Esophagus squamous epithelium (tissue), 5 donors: ENCODE measurements at regions not wholly inside any gene's neighbourhood (a gene's known extent, or its start where the extent isn't known, plus 50 kb on each side); places are given as distances from the start of the nearest gene placed in this dataset.

Experiments used
- DNase-seq: peaks from one replicate; lab custom pipeline; 2025; lab: John Stamatoyannopoulos, UW
- H3K27ac ChIP-seq, 4 donors: fragments of 200-600 bp; sonication (generic); one replicate each; pipeline ENCODE4 v1.5.1; 2016 to 2019; ENCODE audit warnings: mild to moderate bottlenecking in 1 of 4
- H3K27me3 ChIP-seq, 4 donors: fragments of 200-600 bp; sonication (generic); 1 replicate in 3 of 4; 2 replicates in 1 of 4; pipeline versions ENCODE4 v1.5.1 to v1.6.0; 2017 to 2021; ENCODE audit warnings: antibody characterized with exemption in 1 of 4
- H3K36me3 ChIP-seq, 3 donors: fragments of 200-600 bp; sonication (generic); one replicate each; pipeline ENCODE4 v1.5.1; 2016 to 2019
- H3K4me1 ChIP-seq, 3 donors: fragments of 200-600 bp; sonication (generic); one replicate each; pipeline ENCODE4 v1.5.1; 2017 to 2019
- H3K4me3 ChIP-seq, 4 donors: fragments of 200-600 bp; sonication (generic); 1 replicate in 3 of 4; 2 replicates in 1 of 4; pipeline ENCODE4 v1.5.1; 2016 to 2019; ENCODE audit warnings: mild to moderate bottlenecking in 2 of 4, moderate library complexity in 1 of 4
- H3K9me3 ChIP-seq, 3 donors: fragments of 200-600 bp; sonication (generic); one replicate each; pipeline ENCODE4 v1.5.1; 2016 to 2019
- CTCF ChIP-seq, 6 experiments: fragments of 450-650 bp in 4 of 6; fragments of 200-600 bp in 2 of 6; sonication (generic) in 2 of 6; IDR thresholded peaks; one replicate each; pipeline ENCODE4 v1.5.1; 2016 to 2019; ENCODE audit warnings: antibody characterized with exemption in 6 of 6, mild to moderate bottlenecking in 4 of 6, moderate library complexity in 4 of 6
- POLR2A ChIP-seq, 4 donors: fragments of 450-650 bp; IDR thresholded peaks; one replicate each; pipeline ENCODE4 v1.6.1; 2017; ENCODE audit warnings: antibody characterized with exemption in 4 of 4, mild to moderate bottlenecking in 4 of 4, moderate library complexity in 3 of 4
- WGBS, 2 donors: methylation state at CpG; one replicate each; pipeline ENCODE4 v1.1.5; 2018; 5-methylcytosine and 5-hydroxymethylcytosine counted together
- intact Hi-C: fragments of 100-400 bp; cut with DNase I; formaldehyde crosslinking; loops from one replicate; pipeline ENCODE4 v1.15.0; 2022
- donor health status: DM: yes; HTN: yes; CAD: no.

- H3K36me3 ChIP-seq, result no peaks in the 10 kb centered on the region
- no peak for DNase-seq
- intact Hi-C loops, result no loop called here
- no peaks in the 10 kb centered on the region for H3K4me1 ChIP-seq
- H3K4me3 ChIP-seq, result no peak overlapping the region
- no peak overlapping the region for H3K27ac ChIP-seq
- no peaks in the 10 kb centered on the region for H3K27me3 ChIP-seq
- TF ChIP-seq POLR2A (IDR thresholded peaks at IDR 0.05), result no peak
- no peak for TF ChIP-seq CTCF (IDR thresholded peaks at IDR 0.05)
- peaks cover 0 to 5% (median 5%) of the 10 kb centered on the region in 3 donors for H3K9me3 ChIP-seq
Measured at GRCh38 chr13:76449716-76450115, 436.5 kb downstream of the KCTD12 start.

GRCh38 chr13:76446191-76446590 lies 440.0 kb downstream of the KCTD12 start:
- no peak for DNase-seq
- peak overlapping the region in 1 of 4 donors; percentile 19 for H3K4me3 ChIP-seq
- TF ChIP-seq CTCF (IDR thresholded peaks at IDR 0.05) (no peak), POLR2A (IDR thresholded peaks at IDR 0.05) (no peak)
- H3K9me3 ChIP-seq, result no peaks in the 10 kb centered on the region
- no peaks in the 10 kb centered on the region for H3K27me3 ChIP-seq
- H3K27ac ChIP-seq, result peak overlapping the region in 1 of 4 donors; percentile 32
- no peaks in the 10 kb centered on the region for H3K36me3 ChIP-seq
- 8 to 15% methylated on average over 3 of the region's 3 CpGs for WGBS, 2 donors
- H3K4me1 ChIP-seq, result no peaks in the 10 kb centered on the region
- intact Hi-C loops, result no loop called here

GRCh38 chr13:76440568-76440967 lies 445.6 kb downstream of the KCTD12 start:
- Histone ChIP-seq H3K36me3 (no peaks in the 10 kb centered on the region), H3K4me1 (no peaks in the 10 kb centered on the region), H3K9me3 (no peaks in the 10 kb centered on the region), H3K4me3 (no peak overlapping the region), H3K27me3 (no peaks in the 10 kb centered on the region), H3K27ac (no peak overlapping the region)
- no peak for DNase-seq
- 52 to 59% methylated on average over 3 of the region's 3 CpGs for WGBS, 2 donors
- intact Hi-C loops, result no loop called here
- TF ChIP-seq CTCF (IDR thresholded peaks at IDR 0.05), result no peak
- no peak for TF ChIP-seq POLR2A (IDR thresholded peaks at IDR 0.05)

GRCh38 chr13:76439546-76439945 lies 446.7 kb downstream of the KCTD12 start:
- intact Hi-C loops, result no loop called here
- H3K27ac ChIP-seq, result no peak overlapping the region
- H3K36me3 ChIP-seq, result no peaks in the 10 kb centered on the region
- H3K9me3 ChIP-seq, result no peaks in the 10 kb centered on the region
- TF ChIP-seq POLR2A (IDR thresholded peaks at IDR 0.05), result no peak
- no peak for TF ChIP-seq CTCF (IDR thresholded peaks at IDR 0.05)
- no peak overlapping the region for H3K4me3 ChIP-seq
- WGBS, 2 donors, result 92 to 95% methylated on average over 2 of the region's 2 CpGs
- H3K27me3 ChIP-seq, result no peaks in the 10 kb centered on the region
- H3K4me1 ChIP-seq, result no peaks in the 10 kb centered on the region
- no peak for DNase-seq

- TF ChIP-seq POLR2A (IDR thresholded peaks at IDR 0.05), result no peak
- no peak for TF ChIP-seq CTCF (IDR thresholded peaks at IDR 0.05)
- WGBS, 2 donors, result 90 to 92% methylated on average over 2 of the region's 2 CpGs
- Histone ChIP-seq H3K27me3 (no peaks in the 10 kb centered on the region), H3K4me1 (no peaks in the 10 kb centered on the region), H3K9me3 (no peaks in the 10 kb centered on the region), H3K36me3 (no peaks in the 10 kb centered on the region), H3K27ac (no peak overlapping the region), H3K4me3 (no peak overlapping the region)
- no peak for DNase-seq
- intact Hi-C loops, result no loop called here
Measured at GRCh38 chr13:76438050-76438449, 448.2 kb downstream of the KCTD12 start.
